AG10803 (cell line): ENCODE measurements at regions not wholly inside any gene's neighbourhood (a gene's known extent, or its start where the extent isn't known, plus 50 kb on each side); places are given as distances from the start of the nearest gene placed in this dataset.
A peak's percentile ranks its signal among the peaks of the same experiment; 100 is the strongest.

Source experiments
- DNase-seq: peaks from one replicate; pipeline ENCODE4 v3.0.0; 2010; ENCODE audit warnings: low read depth
- H3K4me3 ChIP-seq: 2 replicates; pipeline ENCODE4 v1.5.1; 2011; ENCODE audit warnings: mild to moderate bottlenecking, low read length, control low read depth
- TF ChIP-seq, protein P1 (sequence below): conservative IDR thresholded peaks from 2 replicates; pipeline ENCODE4 v1.5.1; 2011; ENCODE audit warnings: mild to moderate bottlenecking, low read length, control low read depth, inconsistent platforms

DNA sequence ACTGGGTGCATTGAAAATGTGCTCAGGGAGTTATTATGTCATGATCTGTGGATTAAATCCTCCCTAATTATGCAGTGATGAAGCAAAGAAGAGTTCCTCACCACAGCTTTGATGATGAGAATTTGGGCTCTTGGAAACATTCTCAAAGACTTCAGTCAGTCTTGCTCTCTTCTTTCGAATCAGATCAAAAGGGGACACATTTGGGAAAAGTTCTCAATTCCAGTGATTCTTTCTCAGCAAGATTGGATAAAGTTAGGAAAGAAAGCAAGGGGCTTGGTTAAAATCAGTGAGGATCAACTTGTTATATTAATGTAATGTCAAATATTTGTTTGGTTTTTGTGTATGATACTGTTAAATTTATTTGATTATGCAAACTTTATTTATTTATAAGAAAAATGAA is 411.3 kb upstream of the ACTBL2 start:
- DNase-seq = no peak
- TF ChIP-seq, protein P1, sequence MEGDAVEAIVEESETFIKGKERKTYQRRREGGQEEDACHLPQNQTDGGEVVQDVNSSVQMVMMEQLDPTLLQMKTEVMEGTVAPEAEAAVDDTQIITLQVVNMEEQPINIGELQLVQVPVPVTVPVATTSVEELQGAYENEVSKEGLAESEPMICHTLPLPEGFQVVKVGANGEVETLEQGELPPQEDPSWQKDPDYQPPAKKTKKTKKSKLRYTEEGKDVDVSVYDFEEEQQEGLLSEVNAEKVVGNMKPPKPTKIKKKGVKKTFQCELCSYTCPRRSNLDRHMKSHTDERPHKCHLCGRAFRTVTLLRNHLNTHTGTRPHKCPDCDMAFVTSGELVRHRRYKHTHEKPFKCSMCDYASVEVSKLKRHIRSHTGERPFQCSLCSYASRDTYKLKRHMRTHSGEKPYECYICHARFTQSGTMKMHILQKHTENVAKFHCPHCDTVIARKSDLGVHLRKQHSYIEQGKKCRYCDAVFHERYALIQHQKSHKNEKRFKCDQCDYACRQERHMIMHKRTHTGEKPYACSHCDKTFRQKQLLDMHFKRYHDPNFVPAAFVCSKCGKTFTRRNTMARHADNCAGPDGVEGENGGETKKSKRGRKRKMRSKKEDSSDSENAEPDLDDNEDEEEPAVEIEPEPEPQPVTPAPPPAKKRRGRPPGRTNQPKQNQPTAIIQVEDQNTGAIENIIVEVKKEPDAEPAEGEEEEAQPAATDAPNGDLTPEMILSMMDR = no peak
- H3K4me3 ChIP-seq = no peak overlapping the region

DNA sequence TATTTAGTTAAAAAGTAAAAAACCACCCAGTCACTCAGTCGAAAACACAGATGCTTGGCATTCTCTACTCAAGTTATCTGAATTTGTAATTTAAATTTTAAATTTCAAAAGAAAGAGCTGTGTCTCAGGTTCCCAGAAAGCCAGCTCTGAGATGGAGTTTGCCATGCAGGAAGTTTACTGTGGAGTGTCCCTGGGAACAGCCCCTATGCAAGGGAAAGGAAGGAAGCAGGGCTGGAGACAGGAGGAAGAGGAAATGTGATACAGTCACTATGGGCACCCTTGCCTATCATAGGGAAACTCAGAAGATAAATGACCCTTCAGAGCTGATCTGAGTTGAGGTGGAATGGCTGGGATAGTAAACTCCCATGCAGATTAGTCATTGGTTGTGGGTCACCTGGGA is 408.8 kb upstream of the ACTBL2 start:
- H3K4me3 ChIP-seq = no peak overlapping the region
- TF ChIP-seq, protein P1 = no peak
- DNase-seq = no peak

DNA sequence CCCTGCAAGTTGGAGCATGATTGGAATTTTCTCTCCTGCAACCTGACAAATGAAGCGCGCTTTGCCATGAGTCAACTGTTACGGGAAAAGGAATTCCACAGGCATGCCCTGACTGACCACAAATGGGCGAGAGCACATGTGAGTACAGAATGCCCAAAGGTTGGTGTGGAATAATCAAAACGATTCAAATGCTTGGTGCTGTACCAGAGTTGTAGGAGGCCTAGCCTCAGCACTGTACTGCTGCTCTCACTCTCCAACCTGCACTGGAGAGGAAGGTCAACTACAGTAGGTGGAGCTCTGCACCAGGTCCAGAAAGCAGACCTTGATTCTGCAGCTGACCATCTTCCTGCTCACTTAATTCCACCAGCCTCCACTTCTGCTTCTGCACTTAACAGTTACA is 406.9 kb upstream of the ACTBL2 start:
- H3K4me3 ChIP-seq = no peak overlapping the region
- DNase-seq = peak; percentile 91
- TF ChIP-seq, protein P1 = peak; percentile 50

DNA sequence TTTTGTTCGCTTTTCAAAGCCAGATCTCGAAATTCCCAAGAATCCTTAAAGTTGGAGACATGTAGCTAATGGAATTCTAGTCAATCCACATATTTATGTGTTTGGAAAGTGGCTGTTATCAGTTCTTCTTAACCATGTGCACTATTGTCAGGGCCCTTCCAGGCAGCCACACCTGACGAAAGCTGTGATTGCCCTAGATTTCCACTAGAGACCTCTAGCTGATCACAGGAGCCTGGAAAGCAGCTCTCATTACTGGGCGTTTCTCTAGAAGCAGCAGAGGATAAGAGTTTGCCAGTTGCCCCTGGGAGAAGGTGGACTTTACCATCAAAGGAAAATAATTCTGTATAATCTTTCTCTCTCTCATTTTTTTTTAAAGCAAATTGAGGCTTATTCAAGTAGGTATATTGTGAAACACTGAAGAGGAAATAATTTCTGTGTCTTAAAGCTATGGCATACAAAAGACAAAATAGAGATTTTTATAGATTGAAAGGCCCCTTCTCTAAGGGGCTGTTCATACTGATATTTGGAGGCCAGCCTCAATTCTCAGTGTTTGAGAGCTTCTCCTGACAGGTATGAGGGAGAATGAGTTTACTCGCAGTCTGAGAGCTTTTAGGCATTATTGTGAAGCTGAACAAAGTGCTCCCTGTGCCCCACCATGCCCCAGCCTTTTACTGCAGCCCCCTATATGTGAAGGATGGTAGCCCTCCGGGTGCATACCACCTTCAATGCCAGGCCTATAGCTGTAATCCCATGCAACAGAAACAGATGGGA is 405.4 kb upstream of the ACTBL2 start:
- DNase-seq = peak; percentile 68
- no peak overlapping the region for H3K4me3 ChIP-seq
- TF ChIP-seq, protein P1 = peak; percentile 79

DNA sequence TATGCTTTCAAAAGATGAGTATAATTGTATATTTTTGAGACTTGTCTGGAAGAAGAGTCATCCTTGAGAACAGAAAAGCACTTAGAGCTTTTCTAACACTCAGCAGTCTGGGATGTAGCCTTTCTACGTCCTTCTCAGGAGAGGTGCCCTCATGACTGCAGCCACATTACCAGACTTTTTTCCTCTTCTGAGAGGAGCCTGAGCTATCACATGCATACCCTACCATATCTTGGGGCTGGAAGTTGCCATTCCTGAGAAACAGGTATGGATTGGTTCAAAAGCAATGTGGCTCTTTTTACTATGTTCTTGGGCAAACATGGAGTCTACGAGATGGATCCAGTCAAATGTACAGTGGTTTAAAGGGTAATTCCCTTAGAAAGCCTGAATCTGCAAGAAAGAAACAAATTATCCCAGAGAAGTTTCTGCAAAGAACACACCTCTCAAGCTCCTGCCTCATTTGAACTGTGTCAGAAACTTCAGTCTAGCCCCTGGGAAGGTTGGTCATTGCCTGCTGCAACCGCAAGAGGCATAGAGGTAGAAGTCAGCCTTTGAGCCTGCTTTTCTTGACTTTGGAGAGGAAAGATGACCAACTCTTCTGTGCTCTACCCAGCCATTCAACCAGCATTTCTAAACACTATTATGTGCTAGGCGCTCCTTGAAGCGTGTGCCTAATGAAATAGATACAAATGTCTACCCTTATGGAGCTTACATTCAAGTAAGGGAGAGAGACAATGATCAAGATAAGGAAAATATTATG is 401.9 kb upstream of the ACTBL2 start:
- TF ChIP-seq, protein P1 = no peak
- H3K4me3 ChIP-seq = no peak overlapping the region
- DNase-seq = no peak

DNA sequence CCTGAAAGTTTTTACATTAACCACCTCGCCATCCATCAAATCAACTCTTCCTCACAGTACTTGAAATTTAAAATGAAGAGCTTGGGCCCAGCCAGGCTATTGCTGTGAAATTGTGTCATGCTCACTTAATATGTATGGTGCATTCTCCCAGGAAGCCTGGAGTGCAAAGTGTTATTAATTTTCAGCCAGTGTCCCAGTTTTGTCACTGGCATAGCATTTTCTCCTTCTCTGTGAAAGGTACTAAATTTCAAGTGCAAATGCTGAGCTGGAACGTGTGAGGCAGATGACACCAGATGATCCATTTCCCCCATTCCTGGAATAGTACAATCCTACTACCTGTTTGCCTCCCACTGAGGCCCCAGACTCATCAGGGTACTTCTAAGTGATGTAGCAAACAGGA is 397.6 kb upstream of the ACTBL2 start:
- no peak overlapping the region for H3K4me3 ChIP-seq
- no peak for DNase-seq
- TF ChIP-seq, protein P1 = no peak

DNA sequence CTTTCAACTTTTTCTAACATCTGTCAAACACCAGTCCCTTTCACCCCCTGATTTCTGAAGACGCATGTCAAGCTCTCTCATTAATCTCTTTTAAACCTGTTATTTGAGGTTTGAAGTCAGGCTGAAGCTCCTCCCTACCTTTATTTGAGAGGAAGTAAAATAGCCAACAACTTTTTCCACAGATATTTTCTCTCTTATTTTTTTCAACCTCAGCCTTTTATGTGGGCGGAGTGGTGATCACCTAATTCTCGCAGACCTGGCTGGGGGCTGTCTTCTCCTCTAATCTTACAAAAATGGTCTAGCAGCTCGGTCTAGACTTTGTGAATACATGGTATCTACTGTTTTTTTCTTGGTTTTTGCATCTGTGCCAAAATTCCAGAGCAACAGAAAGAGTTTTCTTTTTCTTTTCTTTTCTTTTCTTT is 395.7 kb upstream of the ACTBL2 start:
- TF ChIP-seq, protein P1 = no peak
- H3K4me3 ChIP-seq = no peak overlapping the region

More for the DNA sequence above, 395.7 kb upstream of the ACTBL2 start:
- DNase-seq = no peak
